Trophoblast cell (in vitro differentiated cells and primary cell): ENCODE measurements at regions not wholly inside any gene's neighbourhood (a gene's known extent, or its start where the extent isn't known, plus 50 kb on each side); places are given as distances from the start of the nearest gene placed in this dataset.
"Not testable (repeated sequence)": the region's sequence is repeated elsewhere in the genome, so short reads cannot be mapped to it uniquely, and the experiment has no call there.

Experiments used
- DNase-seq, 2 donors: peaks; one replicate each; pipeline ENCODE4 v3.0.0-alpha.2; 2016
- H2AFZ ChIP-seq: 2 replicates; pipeline ENCODE4 v1.6.1; 2013; ENCODE audit warnings: low read length, moderate library complexity, mild to moderate bottlenecking; ENCODE audit not compliant: insufficient read depth, poor library complexity
- H2AK5ac ChIP-seq: 2 replicates; pipeline ENCODE4 v1.6.1; 2013; ENCODE audit warnings: mild to moderate bottlenecking, low read length
- H2BK120ac ChIP-seq: 2 replicates; pipeline ENCODE4 v1.6.1; 2013; ENCODE audit warnings: low read length, mild to moderate bottlenecking, moderate library complexity; ENCODE audit not compliant: insufficient read depth, poor library complexity
- H2BK12ac ChIP-seq: 2 replicates; pipeline ENCODE4 v1.6.1; 2013; ENCODE audit warnings: mild to moderate bottlenecking, low read length, moderate library complexity
- H2BK5ac ChIP-seq: 2 replicates; pipeline ENCODE4 v1.6.1; 2013; ENCODE audit warnings: low read length, low read depth, moderate library complexity, mild to moderate bottlenecking; ENCODE audit not compliant: poor library complexity
- H3K14ac ChIP-seq: 2 replicates; pipeline ENCODE4 v1.6.1; 2013; ENCODE audit warnings: mild to moderate bottlenecking, low read length
- H3K18ac ChIP-seq: 2 replicates; pipeline ENCODE4 v1.6.1; 2013; ENCODE audit warnings: mild to moderate bottlenecking, low read length
- H3K23ac ChIP-seq: 2 replicates; pipeline ENCODE4 v1.6.1; 2013; ENCODE audit warnings: low read length
- H3K27ac ChIP-seq: 2 replicates; pipeline ENCODE4 v1.5.1; 2013; ENCODE audit warnings: low read depth, mild to moderate bottlenecking, inconsistent platforms, low read length, moderate library complexity
- H3K27me3 ChIP-seq: 2 replicates; pipeline ENCODE4 v1.6.1; 2013; ENCODE audit warnings: inconsistent platforms, mild to moderate bottlenecking, low read length, moderate library complexity; ENCODE audit not compliant: insufficient read depth
- H3K36me3 ChIP-seq, 2 experiments: 1 replicate in 1 of 2; 2 replicates in 1 of 2; pipeline ENCODE4 v1.6.1; 2013; ENCODE audit warnings: low read length in 2 of 2, mild to moderate bottlenecking in 2 of 2, moderate library complexity in 1 of 2; ENCODE audit not compliant: insufficient read depth in 2 of 2, control insufficient read depth in 1 of 2
- H3K4ac ChIP-seq: 2 replicates; pipeline ENCODE4 v1.6.1; 2013; ENCODE audit warnings: low read depth, mild to moderate bottlenecking, low read length, moderate library complexity
- H3K4me1 ChIP-seq, 2 experiments: 1 replicate in 1 of 2; 2 replicates in 1 of 2; pipeline ENCODE4 v1.6.1; 2013; ENCODE audit warnings: low read length in 2 of 2, mild to moderate bottlenecking in 2 of 2, moderate library complexity in 1 of 2; ENCODE audit not compliant: insufficient read depth in 2 of 2, control insufficient read depth in 1 of 2
- H3K4me2 ChIP-seq: 2 replicates; pipeline ENCODE4 v1.6.1; 2013; ENCODE audit warnings: inconsistent platforms, mild to moderate bottlenecking, low read length, moderate library complexity
- H3K4me3 ChIP-seq: 2 replicates; pipeline ENCODE4 v1.5.1; 2013; ENCODE audit warnings: mild to moderate bottlenecking, low read depth, low read length, inconsistent platforms
- H3K79me1 ChIP-seq: one replicate; pipeline ENCODE4 v1.6.1; 2013; ENCODE audit warnings: low read length
- H3K79me2 ChIP-seq: 2 replicates; pipeline ENCODE4 v1.6.1; 2013; ENCODE audit warnings: low read length, mild to moderate bottlenecking; ENCODE audit not compliant: control insufficient read depth, insufficient read depth, poor library complexity
- H3K9ac ChIP-seq: 2 replicates; pipeline ENCODE4 v1.6.1; 2013; ENCODE audit warnings: mild to moderate bottlenecking, low read length
- H3K9me3 ChIP-seq: 2 replicates; pipeline ENCODE4 v1.6.1; 2013; ENCODE audit warnings: low read depth, mild to moderate bottlenecking, control low read depth, inconsistent platforms, low read length; ENCODE audit not compliant: insufficient read depth
- H4K12ac ChIP-seq: 2 replicates; pipeline ENCODE4 v1.6.1; 2013; ENCODE audit warnings: low read depth, mild to moderate bottlenecking, low read length, moderate library complexity
- H4K8ac ChIP-seq: 2 replicates; pipeline ENCODE4 v1.6.1; 2013; ENCODE audit warnings: low read depth, mild to moderate bottlenecking, low read length, moderate library complexity
- H4K91ac ChIP-seq: one replicate; pipeline ENCODE4 v1.6.1; 2013; ENCODE audit warnings: low read depth, mild to moderate bottlenecking, low read length, moderate library complexity
- WGBS: extraction: QIAGEN DNeasy Blood & Tissue Kit; methylation state at CpG from one replicate; pipeline ENCODE4 v1.1.7; 2013; ENCODE audit warnings: missing lambda C conversion rate; ENCODE audit not compliant: insufficient read length, insufficient coverage; ENCODE audit errors: extremely low coverage; 5-methylcytosine and 5-hydroxymethylcytosine counted together

DNA sequence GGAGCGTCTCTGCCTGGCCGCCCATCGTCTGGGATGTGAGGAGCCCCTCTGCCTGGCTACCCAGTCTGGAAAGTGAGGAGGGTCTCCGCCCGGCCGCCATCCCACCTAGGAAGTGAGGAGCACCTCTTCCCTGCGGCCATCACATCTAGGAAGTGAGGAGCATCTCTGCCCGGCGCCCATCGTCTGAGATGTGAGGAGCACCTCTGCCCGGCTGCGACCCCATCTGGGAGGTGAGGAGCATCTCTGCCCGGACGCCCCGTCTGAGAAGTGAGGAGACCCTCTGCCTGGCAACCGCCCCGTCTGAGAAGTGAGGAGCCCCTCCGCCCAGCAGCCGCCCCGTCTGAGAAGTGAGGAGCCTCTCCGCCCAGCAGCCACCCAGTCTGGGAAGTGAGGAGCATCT, 84.5 kb downstream of the IDS start:
- not testable (repeated sequence) for DNase-seq, H3K79me1 ChIP-seq, H3K36me3 ChIP-seq, H3K4me2 ChIP-seq, H3K4me3 ChIP-seq, H2AFZ ChIP-seq, H4K91ac ChIP-seq, H3K4ac ChIP-seq, H3K79me2 ChIP-seq, H3K27ac ChIP-seq, H2AK5ac ChIP-seq, H3K4me1 ChIP-seq, H3K9ac ChIP-seq, H2BK12ac ChIP-seq, H3K18ac ChIP-seq, H2BK5ac ChIP-seq, H3K27me3 ChIP-seq, H4K12ac ChIP-seq, H2BK120ac ChIP-seq, H3K9me3 ChIP-seq, H3K23ac ChIP-seq, H3K14ac ChIP-seq, H4K8ac ChIP-seq
- no CpG with 5 or more reads among the region's 21 CpGs for WGBS

DNA sequence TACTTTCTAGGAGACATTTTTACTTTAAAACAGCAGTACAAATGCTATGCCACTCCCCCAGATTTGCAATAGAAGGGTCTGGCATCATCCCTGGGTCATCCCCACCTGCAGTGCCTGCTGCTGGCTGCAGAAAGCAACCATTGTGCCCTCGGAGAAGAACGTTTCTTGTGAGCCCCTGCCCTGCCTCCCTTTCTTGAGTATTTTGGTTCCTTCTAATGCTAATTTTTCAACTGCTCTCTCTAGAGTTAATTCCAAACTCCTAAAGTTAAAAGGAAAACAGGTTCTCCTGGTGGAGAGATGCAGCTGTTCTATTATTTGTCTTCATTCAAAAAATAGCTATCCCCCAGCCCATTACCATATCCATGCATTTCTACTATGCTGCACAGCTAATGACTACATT, 107.1 kb downstream of the IDS start:
- no peak overlapping the region for H2BK12ac ChIP-seq
- WGBS = no CpG with 5 or more reads among the region's 2 CpGs

GRCh38 chrX:149392921-149393320, 112.2 kb downstream of the IDS start:
- H2AK5ac ChIP-seq = no peak overlapping the region

More for the DNA sequence above, 107.1 kb downstream of the IDS start:
- H4K91ac ChIP-seq = no peak overlapping the region
- H4K8ac ChIP-seq = no peak overlapping the region
- H3K18ac ChIP-seq = no peak overlapping the region
- H2BK5ac ChIP-seq = no peak overlapping the region
- H3K4ac ChIP-seq = no peak overlapping the region
- no peaks in the 10 kb centered on the region for H3K36me3 ChIP-seq
- H3K27me3 ChIP-seq = no peaks in the 10 kb centered on the region
- no peaks in the 10 kb centered on the region for H3K9me3 ChIP-seq
- DNase-seq = no peak
- H3K4me2 ChIP-seq = no peak overlapping the region
- H3K9ac ChIP-seq = no peak overlapping the region
- no peak overlapping the region for H2BK120ac ChIP-seq
- no peak overlapping the region for H3K4me3 ChIP-seq
- H2AK5ac ChIP-seq = no peak overlapping the region
- H2AFZ ChIP-seq = no peak overlapping the region
- H3K4me1 ChIP-seq = no peaks in the 10 kb centered on the region
- H3K23ac ChIP-seq = no peak overlapping the region
- H3K79me2 ChIP-seq = no peaks in the 10 kb centered on the region
- no peak overlapping the region for H4K12ac ChIP-seq
- H3K27ac ChIP-seq = no peak overlapping the region
- H3K79me1 ChIP-seq = no peaks in the 10 kb centered on the region
- H3K14ac ChIP-seq = no peak overlapping the region

GRCh38 chrX:149383852-149384251, 121.3 kb downstream of the IDS start:
- Histone ChIP-seq H3K23ac (no peak overlapping the region), H3K27ac (no peak overlapping the region), H3K79me2 (no peaks in the 10 kb centered on the region), H3K4me3 (no peak overlapping the region), H4K12ac (no peak overlapping the region), H3K36me3 (no peaks in the 10 kb centered on the region), H3K79me1 (no peaks in the 10 kb centered on the region), H3K9ac (no peak overlapping the region), H3K4me2 (no peak overlapping the region), H2BK120ac (no peak overlapping the region), H2BK5ac (no peak overlapping the region), H2BK12ac (no peak overlapping the region), H2AK5ac (no peak overlapping the region), H3K4ac (no peak overlapping the region), H4K8ac (no peak overlapping the region), H2AFZ (no peak overlapping the region), H3K18ac (no peak overlapping the region), H3K4me1 (no peaks in the 10 kb centered on the region), H3K14ac (no peak overlapping the region), H4K91ac (no peak overlapping the region), H3K9me3 (no peaks in the 10 kb centered on the region), H3K27me3 (no peaks in the 10 kb centered on the region)
- DNase-seq = no peak

More at GRCh38 chrX:149392921-149393320, 112.2 kb downstream of the IDS start:
- Histone ChIP-seq H3K4me2 (no peak overlapping the region), H3K4ac (no peak overlapping the region), H3K9me3 (no peaks in the 10 kb centered on the region), H3K27me3 (no peaks in the 10 kb centered on the region), H4K91ac (no peak overlapping the region), H2BK120ac (no peak overlapping the region), H2BK5ac (no peak overlapping the region), H3K18ac (no peak overlapping the region), H2AFZ (no peak overlapping the region), H3K36me3 (no peaks in the 10 kb centered on the region), H4K8ac (no peak overlapping the region), H3K79me2 (no peaks in the 10 kb centered on the region), H2BK12ac (no peak overlapping the region), H3K4me3 (no peak overlapping the region), H3K4me1 (no peaks in the 10 kb centered on the region), H3K27ac (no peak overlapping the region), H4K12ac (no peak overlapping the region), H3K79me1 (no peaks in the 10 kb centered on the region), H3K14ac (no peak overlapping the region), H3K9ac (no peak overlapping the region), H3K23ac (no peak overlapping the region)
- no peak for DNase-seq

- Histone ChIP-seq H3K23ac (no peak overlapping the region), H3K14ac (no peak overlapping the region), H2BK5ac (no peak overlapping the region), H4K12ac (no peak overlapping the region), H3K18ac (no peak overlapping the region), H3K27ac (no peak overlapping the region), H3K4me3 (no peak overlapping the region), H2BK12ac (no peak overlapping the region), H2BK120ac (no peak overlapping the region), H3K36me3 (no peaks in the 10 kb centered on the region), H3K9ac (no peak overlapping the region), H3K79me1 (no peaks in the 10 kb centered on the region), H4K8ac (no peak overlapping the region), H3K79me2 (no peaks in the 10 kb centered on the region), H3K4ac (no peak overlapping the region), H3K4me1 (no peaks in the 10 kb centered on the region), H3K4me2 (no peak overlapping the region), H2AFZ (no peak overlapping the region), H3K27me3 (no peaks in the 10 kb centered on the region), H3K9me3 (no peaks in the 10 kb centered on the region), H2AK5ac (no peak overlapping the region), H4K91ac (no peak overlapping the region)
- no peak for DNase-seq
- no CpG with 5 or more reads among the region's 3 CpGs for WGBS
These were observed 130.4 kb downstream of the IDS start for GRCh38 chrX:149374751-149375150.
